IMR-90 (cell line): ENCODE measurements at regions not wholly inside any gene's neighbourhood (a gene's known extent, or its start where the extent isn't known, plus 50 kb on each side); places are given as distances from the start of the nearest gene placed in this dataset.

Source experiments
- ATAC-seq: fragments of 200-7000 bp; cut with Tn5 transposase; 2 replicates; pipeline ENCODE4 v1.9.1; 2020; ENCODE audit warnings: low read depth, mild to moderate bottlenecking, moderate library complexity
- BruUV-seq: library from RNA; stranded (reverse); fragments of 400-500 nt; replicated peaks from 2 replicates; lab custom pipeline; 2021; lab: Mats Ljungman, UMichigan
- CTCF ChIA-PET: fragments of 300-600 bp; formaldehyde crosslinking; extraction: SDS; loops from one replicate; lab custom pipeline; 2021; ENCODE audit warnings: antibody characterized with exemption; lab: Yijun Ruan, JAX
- POLR2A ChIA-PET: fragments of 300-600 bp; sonication (Branson Sonifier 250); formaldehyde crosslinking; loops from one replicate; lab custom pipeline; 2022; ENCODE audit warnings: antibody characterized with exemption; ENCODE audit not compliant: unreplicated experiment; lab: Charles Lee
- DNase-seq: peaks from one replicate; pipeline ENCODE4 v3.0.0; 2013
- H2AFZ ChIP-seq: replicated peaks from 2 replicates; pipeline ENCODE3; 2013; ENCODE audit warnings: low read length, mild to moderate bottlenecking; ENCODE audit not compliant: poor library complexity
- H2AK5ac ChIP-seq: 2 replicates; pipeline ENCODE4 v1.6.1; 2013; ENCODE audit warnings: low read depth, low read length, inconsistent platforms
- H2AK9ac ChIP-seq: replicated peaks from 2 replicates; pipeline ENCODE3; 2013; ENCODE audit warnings: mild to moderate bottlenecking, low read depth, low read length, moderate library complexity; ENCODE audit not compliant: poor library complexity
- H2BK120ac ChIP-seq: 2 replicates; pipeline ENCODE4 v1.6.1; 2013; ENCODE audit warnings: low read depth, low read length, inconsistent platforms
- H2BK15ac ChIP-seq: 3 replicates; pipeline ENCODE4 v1.6.1; 2013; ENCODE audit warnings: low read depth, low read length, inconsistent platforms
- H2BK20ac ChIP-seq: 2 replicates; pipeline ENCODE4 v1.6.1; 2013; ENCODE audit warnings: low read depth, mild to moderate bottlenecking, inconsistent platforms, low read length, moderate library complexity
- H2BK5ac ChIP-seq: 2 replicates; pipeline ENCODE4 v1.6.1; 2013; ENCODE audit warnings: mild to moderate bottlenecking, low read depth, low read length, inconsistent platforms; ENCODE audit not compliant: poor library complexity, severe bottlenecking
- H3K14ac ChIP-seq: replicated peaks from 2 replicates; pipeline ENCODE4 v1.6.1; 2013; ENCODE audit warnings: low read depth, low read length, inconsistent platforms
- H3K18ac ChIP-seq: 2 replicates; pipeline ENCODE4 v1.6.1; 2013; ENCODE audit warnings: low read depth, low read length, control low read depth
- H3K23ac ChIP-seq: 2 replicates; pipeline ENCODE4 v1.6.1; 2013; ENCODE audit warnings: low read depth, low read length, inconsistent platforms
- H3K27ac ChIP-seq: 2 replicates; pipeline ENCODE4 v1.5.1; 2013; ENCODE audit warnings: mild to moderate bottlenecking, control low read depth, low read length; ENCODE audit not compliant: insufficient read depth
- H3K27me3 ChIP-seq: 2 replicates; pipeline ENCODE4 v1.6.1; 2013; ENCODE audit warnings: low read length; ENCODE audit not compliant: control insufficient read depth, insufficient read depth
- H3K36me3 ChIP-seq: 2 replicates; pipeline ENCODE4 v1.6.1; 2013; ENCODE audit warnings: low read length, mixed read lengths; ENCODE audit not compliant: control insufficient read depth, insufficient read depth
- H3K4ac ChIP-seq: 2 replicates; pipeline ENCODE4 v1.6.1; 2013; ENCODE audit warnings: low read depth, low read length, inconsistent platforms
- H3K4me1 ChIP-seq: 2 replicates; pipeline ENCODE4 v1.6.1; 2013; ENCODE audit warnings: low read length, mixed read lengths; ENCODE audit not compliant: control insufficient read depth, insufficient read depth
- H3K4me2 ChIP-seq: 2 replicates; pipeline ENCODE4 v1.6.1; 2013; ENCODE audit warnings: low read depth, mild to moderate bottlenecking, control low read depth, low read length, moderate library complexity
- H3K4me3 ChIP-seq: 2 replicates; pipeline ENCODE4 v1.5.1; 2013; ENCODE audit warnings: low read depth, mild to moderate bottlenecking, control low read depth, low read length, moderate library complexity; ENCODE audit not compliant: insufficient read depth
- H3K56ac ChIP-seq: 2 replicates; pipeline ENCODE4 v1.6.1; 2013; ENCODE audit warnings: low read length, inconsistent platforms; ENCODE audit not compliant: insufficient read depth; ENCODE audit errors: extremely low read depth
- H3K79me1 ChIP-seq, 2 experiments: 2 replicates each; pipeline ENCODE4 v1.6.1; 2013; ENCODE audit warnings: low read length in 2 of 2, inconsistent platforms in 1 of 2, low read depth in 1 of 2
- H3K9ac ChIP-seq: 2 replicates; pipeline ENCODE4 v1.6.1; 2013; ENCODE audit warnings: low read depth, low read length, control low read depth
- H3K9me1 ChIP-seq: 2 replicates; pipeline ENCODE4 v1.6.1; 2013; ENCODE audit warnings: low read length, inconsistent platforms; ENCODE audit not compliant: insufficient read depth
- H3K9me3 ChIP-seq: 2 replicates; pipeline ENCODE4 v1.6.1; 2013; ENCODE audit warnings: low read length; ENCODE audit not compliant: control insufficient read depth, insufficient read depth
- H4K20me1 ChIP-seq: 2 replicates; pipeline ENCODE4 v1.6.1; 2013; ENCODE audit warnings: low read length, inconsistent platforms; ENCODE audit not compliant: insufficient read depth
- H4K5ac ChIP-seq: 2 replicates; pipeline ENCODE4 v1.6.1; 2013; ENCODE audit warnings: mild to moderate bottlenecking, low read depth, low read length, control low read depth
- H4K8ac ChIP-seq, 2 experiments: 2 replicates each; pipeline ENCODE4 v1.6.1; 2013; ENCODE audit warnings: low read depth in 2 of 2, low read length in 2 of 2, control low read depth in 1 of 2, inconsistent platforms in 1 of 2
- H4K91ac ChIP-seq: 2 replicates; pipeline ENCODE4 v1.6.1; 2013; ENCODE audit warnings: low read depth, low read length, inconsistent platforms; ENCODE audit not compliant: insufficient read depth
- BHLHE40 ChIP-seq: fragments of 150-350 bp; IDR thresholded peaks from 2 replicates; pipeline ENCODE4 v1.6.1; 2016; ENCODE audit warnings: mild to moderate bottlenecking, low read depth, low read length
- CEBPB ChIP-seq: IDR thresholded peaks from 2 replicates; pipeline ENCODE4 v1.6.1; 2012; ENCODE audit warnings: low read depth, low read length, improper control_type of control experiment
- CHD1 ChIP-seq: IDR thresholded peaks from 2 replicates; pipeline ENCODE4 v1.6.1; 2012; ENCODE audit warnings: low read depth, low read length, improper control_type of control experiment
- CTCF ChIP-seq: conservative IDR thresholded peaks from 2 replicates; pipeline ENCODE4 v1.5.1; 2012; ENCODE audit warnings: mild to moderate bottlenecking, low read depth, low read length, improper control_type of control experiment
- FOS ChIP-seq: fragments of 150-350 bp; IDR thresholded peaks from 2 replicates; pipeline ENCODE4 v1.6.1; 2016; ENCODE audit warnings: low read depth, low read length
- MAFK ChIP-seq: IDR thresholded peaks from 2 replicates; pipeline ENCODE4 v1.6.1; 2012; ENCODE audit warnings: low read depth, low read length, improper control_type of control experiment
- MAZ ChIP-seq: IDR thresholded peaks from 2 replicates; pipeline ENCODE4 v1.6.1; 2012; ENCODE audit warnings: low read depth, mild to moderate bottlenecking, low read length, improper control_type of control experiment, moderate library complexity, borderline replicate concordance
- MXI1 ChIP-seq: IDR thresholded peaks from 2 replicates; pipeline ENCODE4 v1.6.1; 2012; ENCODE audit warnings: low read depth, mild to moderate bottlenecking, low read length, moderate library complexity, borderline replicate concordance
- NFE2L2 ChIP-seq: fragments of 150-350 bp; IDR thresholded peaks from 2 replicates; pipeline ENCODE4 v1.6.1; 2016; ENCODE audit warnings: low read depth, mild to moderate bottlenecking, low read length
- POLR2A ChIP-seq: IDR thresholded peaks from 2 replicates; pipeline ENCODE4 v1.6.1; 2012; ENCODE audit warnings: mild to moderate bottlenecking, low read depth, low read length
- RAD21 ChIP-seq: IDR thresholded peaks from 2 replicates; pipeline ENCODE4 v1.6.1; 2012; ENCODE audit warnings: low read length, improper control_type of control experiment
- RCOR1 ChIP-seq: IDR thresholded peaks from 2 replicates; pipeline ENCODE4 v1.6.1; 2012; ENCODE audit warnings: mild to moderate bottlenecking, low read length, improper control_type of control experiment; ENCODE audit not compliant: insufficient replicate concordance
- RFX5 ChIP-seq: IDR thresholded peaks from 2 replicates; pipeline ENCODE4 v1.8.0; 2012; ENCODE audit warnings: low read depth, mild to moderate bottlenecking, low read length, moderate library complexity
- SMC3 ChIP-seq: fragments of 150-350 bp; IDR thresholded peaks from 2 replicates; pipeline ENCODE4 v1.6.1; 2016; ENCODE audit warnings: low read depth, mild to moderate bottlenecking, antibody characterized with exemption, low read length, moderate library complexity
- USF2 ChIP-seq: fragments of 150-350 bp; IDR thresholded peaks from 2 replicates; pipeline ENCODE4 v1.6.1; 2017; ENCODE audit warnings: mild to moderate bottlenecking, antibody characterized with exemption, low read length, low read depth
- WGBS, 2 experiments: methylation state at CpG; one replicate each; pipeline versions ENCODE4 v1.1.5 to v1.1.7; 2013; ENCODE audit warnings: missing lambda C conversion rate in 2 of 2; ENCODE audit not compliant: insufficient read length in 1 of 2; ENCODE audit errors: extremely low coverage in 2 of 2; 5-methylcytosine and 5-hydroxymethylcytosine counted together
- dilution Hi-C: fragments of 300-500 bp; cut with HindIII; formaldehyde crosslinking; loops from one replicate; pipeline ENCODE4 v1.14.3; 2018; ENCODE audit warnings: low sequenced_read_pairs; ENCODE audit not compliant: unreplicated experiment
- in situ Hi-C: fragments of 300-500 bp; cut with MboI; formaldehyde crosslinking; loops from 3 replicates; pipeline ENCODE4 v1.14.3; 2019; ENCODE audit warnings: low sequenced_read_pairs, inconsistent platforms, mixed read lengths
- intact Hi-C: fragments of 100-400 bp; cut with micrococcal nuclease; formaldehyde crosslinking; loops from 2 replicates; pipeline ENCODE4 v1.10.0; 2022

- H3K79me1 ChIP-seq = no peaks in the 10 kb centered on the region
- in situ Hi-C loops = no loop called here
- H4K20me1 ChIP-seq = no peaks in the 10 kb centered on the region
- no peaks in the 10 kb centered on the region for H3K36me3 ChIP-seq
- no peak overlapping the region for H2AK9ac ChIP-seq
- no peak overlapping the region for H3K4me3 ChIP-seq
- no peak overlapping the region for H4K5ac ChIP-seq
- ChIA-PET POLR2A (no interaction called here), CTCF (interaction anchor here (0.5 kb wide), 1 partner anchor 259 kb away, joined by 3 read pairs; no protein-coding TSS in a partner anchor)
- no peak overlapping the region for H2BK15ac ChIP-seq
- no TSS peak for BruUV-seq
- H4K8ac ChIP-seq = no peak overlapping the region
- no peak overlapping the region for H3K23ac ChIP-seq
- no peak overlapping the region for H2BK5ac ChIP-seq
- 0 out of 2 replicates have a peak, but pooled peaks cover 1% of the 10 kb centered on the region for H3K9me1 ChIP-seq
- dilution Hi-C loops = no loop called here
- H2BK120ac ChIP-seq = no peak overlapping the region
- H3K18ac ChIP-seq = no peak overlapping the region
- 50% methylated on average over 1 of the region's 16 CpGs; no CpG with 5 or more reads in 1 of the 2 experiments for WGBS, 2 experiments
- H3K9me3 ChIP-seq = peaks cover 14% of the 10 kb centered on the region
- H3K27ac ChIP-seq = no peak overlapping the region
- no peak overlapping the region for H2BK20ac ChIP-seq
- 0 out of 2 replicates have a peak, but pooled peaks cover 2% of the 10 kb centered on the region for H3K4me1 ChIP-seq
- H3K56ac ChIP-seq = no peak overlapping the region
- peaks cover 33% of the 10 kb centered on the region for H3K27me3 ChIP-seq
- no peak overlapping the region for H3K9ac ChIP-seq
- intact Hi-C loops = no loop called here
- peak; percentile 75 for ATAC-seq
- H2AK5ac ChIP-seq = peak overlapping the region; percentile 5; the same call in 1 of the 2 replicates
- no peak overlapping the region for H3K4ac ChIP-seq
- H2AFZ ChIP-seq = peak overlapping the region; percentile 63
- no peak overlapping the region for H3K14ac ChIP-seq
- peak; percentile 5 for DNase-seq
- no peak overlapping the region for H3K4me2 ChIP-seq
- no peak overlapping the region for H4K91ac ChIP-seq
- TF ChIP-seq USF2 = no peak
- no peak for TF ChIP-seq BHLHE40
- no peak for TF ChIP-seq RAD21
- TF ChIP-seq MAZ = no peak
- TF ChIP-seq NFE2L2 = no peak
- no peak for TF ChIP-seq POLR2A
- no peak for TF ChIP-seq MAFK
- TF ChIP-seq MXI1 = no peak
- TF ChIP-seq CEBPB = no peak
- no peak for TF ChIP-seq FOS
- TF ChIP-seq SMC3 = no peak
- TF ChIP-seq CHD1 = no peak
- no peak for TF ChIP-seq CTCF
- TF ChIP-seq RCOR1 = no peak
- TF ChIP-seq RFX5 = no peak
Observed at GRCh38 chr17:83144421-83145357, 65.3 kb downstream of the METRNL start.
